ENCODE measurements at regions not wholly inside any gene's neighbourhood (a gene's known extent, or its start where the extent isn't known, plus 50 kb on each side); places are given as distances from the start of the nearest gene placed in this dataset.

DNA sequence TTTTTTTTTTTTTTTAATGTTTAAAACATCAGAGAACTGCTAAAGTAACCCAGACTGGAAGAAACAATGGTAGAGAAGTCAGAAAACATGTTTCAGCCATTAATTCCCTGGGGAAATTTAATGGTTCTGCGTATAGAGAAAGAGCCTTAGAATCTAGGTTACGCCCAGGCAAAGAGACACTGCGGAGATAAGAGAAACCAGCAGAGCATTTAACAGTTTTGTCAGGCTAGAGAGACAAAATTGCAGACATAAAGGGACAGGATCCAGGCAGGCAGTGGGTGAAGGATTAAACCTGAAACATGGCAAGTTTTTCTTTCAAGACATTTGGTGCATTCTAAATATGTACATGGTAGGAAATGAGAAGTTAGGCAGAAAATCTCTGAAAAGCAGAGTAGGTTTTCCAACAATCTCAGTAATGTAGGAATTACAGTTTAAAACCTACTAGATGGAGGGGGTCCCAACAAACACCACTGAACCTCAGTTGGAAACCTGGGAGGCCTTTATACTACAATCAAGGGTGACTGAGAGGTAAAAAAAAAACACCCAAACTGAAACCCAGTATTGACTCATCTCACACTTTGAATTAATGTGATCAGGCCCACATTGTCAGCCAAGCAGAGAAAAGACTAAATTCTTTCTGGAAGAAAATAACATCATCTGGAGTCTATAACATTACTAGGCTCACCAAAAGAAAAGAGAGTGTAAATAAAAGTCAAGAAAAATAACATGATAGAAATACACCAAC is 254.2 kb upstream of the NWD2 start:
- ATAC-seq (ENCODE audit: insufficient read depth, low read depth) = no peak
- no peak overlapping the region for H2AFZ ChIP-seq (ENCODE audit: low read depth, low read length)

DNA sequence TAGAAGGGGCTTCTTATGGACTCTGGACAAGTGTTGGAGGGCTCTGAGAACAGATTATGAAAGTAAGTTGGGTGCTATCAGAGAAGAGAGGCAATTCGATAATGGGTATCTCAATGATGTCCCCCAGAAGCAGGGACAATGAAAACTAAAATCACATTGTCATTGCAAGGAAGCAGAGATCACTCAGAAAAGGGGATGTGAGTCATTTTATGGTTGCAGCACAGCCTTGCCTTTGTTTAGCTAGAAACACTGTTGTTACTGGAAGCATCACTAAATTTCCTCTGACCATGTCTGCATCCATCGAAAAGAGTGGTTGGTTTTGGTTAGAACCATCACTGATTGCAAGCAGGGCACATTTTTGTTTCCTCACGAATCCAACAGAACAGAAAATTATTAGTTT is 246.8 kb upstream of the NWD2 start:
- Histone ChIP-seq H3K79me2 (ENCODE audit: insufficient read depth, low read length) (no peaks in the 10 kb centered on the region), H2AFZ (ENCODE audit: low read depth, low read length) (no peak overlapping the region), H3K27me3 (ENCODE audit: insufficient read depth, low read length, poor library complexity) (no peaks in the 10 kb centered on the region), H3K4me3 (ENCODE audit: low read depth in 1 of 2, low read length in 2 of 2) (no peak overlapping the region), H3K4me2 (ENCODE audit: insufficient read depth, low read length) (no peak overlapping the region), H3K27ac (ENCODE audit: low read length) (no peak overlapping the region), H3K4me1 (ENCODE audit: insufficient read depth, low read length) (no peaks in the 10 kb centered on the region), H4K20me1 (ENCODE audit: insufficient read depth, low read length) (no peaks in the 10 kb centered on the region), H3K9ac (ENCODE audit: low read depth, low read length) (no peak overlapping the region), H3K36me3 (ENCODE audit: insufficient read depth, low read length) (no peaks in the 10 kb centered on the region), H3K9me3 (ENCODE audit: insufficient read depth, low read length, severe bottlenecking) (no peaks in the 10 kb centered on the region)
- ATAC-seq (ENCODE audit: insufficient read depth, low read depth) (no peak), DNase-seq (no peak)
- no peak for TF ChIP-seq EZH2 (IDR thresholded peaks at IDR 0.05; ENCODE audit: borderline replicate concordance, low read depth, low read length, severe bottlenecking)
- TF ChIP-seq, protein P1, sequence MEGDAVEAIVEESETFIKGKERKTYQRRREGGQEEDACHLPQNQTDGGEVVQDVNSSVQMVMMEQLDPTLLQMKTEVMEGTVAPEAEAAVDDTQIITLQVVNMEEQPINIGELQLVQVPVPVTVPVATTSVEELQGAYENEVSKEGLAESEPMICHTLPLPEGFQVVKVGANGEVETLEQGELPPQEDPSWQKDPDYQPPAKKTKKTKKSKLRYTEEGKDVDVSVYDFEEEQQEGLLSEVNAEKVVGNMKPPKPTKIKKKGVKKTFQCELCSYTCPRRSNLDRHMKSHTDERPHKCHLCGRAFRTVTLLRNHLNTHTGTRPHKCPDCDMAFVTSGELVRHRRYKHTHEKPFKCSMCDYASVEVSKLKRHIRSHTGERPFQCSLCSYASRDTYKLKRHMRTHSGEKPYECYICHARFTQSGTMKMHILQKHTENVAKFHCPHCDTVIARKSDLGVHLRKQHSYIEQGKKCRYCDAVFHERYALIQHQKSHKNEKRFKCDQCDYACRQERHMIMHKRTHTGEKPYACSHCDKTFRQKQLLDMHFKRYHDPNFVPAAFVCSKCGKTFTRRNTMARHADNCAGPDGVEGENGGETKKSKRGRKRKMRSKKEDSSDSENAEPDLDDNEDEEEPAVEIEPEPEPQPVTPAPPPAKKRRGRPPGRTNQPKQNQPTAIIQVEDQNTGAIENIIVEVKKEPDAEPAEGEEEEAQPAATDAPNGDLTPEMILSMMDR (IDR thresholded peaks at IDR 0.05; ENCODE audit: borderline replicate concordance, extremely low read depth, low read length, poor library complexity, severe bottlenecking) = no peak

More for the DNA sequence above, 254.2 kb upstream of the NWD2 start:
- H3K79me2 ChIP-seq (ENCODE audit: insufficient read depth, low read length) = no peaks in the 10 kb centered on the region
- no peaks in the 10 kb centered on the region for H3K36me3 ChIP-seq (ENCODE audit: insufficient read depth, low read length)
- H4K20me1 ChIP-seq (ENCODE audit: insufficient read depth, low read length) = no peaks in the 10 kb centered on the region
- no peak for DNase-seq
- H3K9me3 ChIP-seq (ENCODE audit: insufficient read depth, low read length, severe bottlenecking) = no peaks in the 10 kb centered on the region
- H3K4me2 ChIP-seq (ENCODE audit: insufficient read depth, low read length) = no peak overlapping the region
- no peak overlapping the region for H3K4me3 ChIP-seq (ENCODE audit: low read depth in 1 of 2, low read length in 2 of 2)
- TF ChIP-seq, protein P1 (IDR thresholded peaks at IDR 0.05; ENCODE audit: borderline replicate concordance, extremely low read depth, low read length, poor library complexity, severe bottlenecking) = no peak
- no peak for TF ChIP-seq EZH2 (IDR thresholded peaks at IDR 0.05; ENCODE audit: borderline replicate concordance, low read depth, low read length, severe bottlenecking)
- H3K27me3 ChIP-seq (ENCODE audit: insufficient read depth, low read length, poor library complexity) = no peaks in the 10 kb centered on the region
- H3K9ac ChIP-seq (ENCODE audit: low read depth, low read length) = no peak overlapping the region
- no peak overlapping the region for H3K27ac ChIP-seq (ENCODE audit: low read length)
- no peaks in the 10 kb centered on the region for H3K4me1 ChIP-seq (ENCODE audit: insufficient read depth, low read length)

DNA sequence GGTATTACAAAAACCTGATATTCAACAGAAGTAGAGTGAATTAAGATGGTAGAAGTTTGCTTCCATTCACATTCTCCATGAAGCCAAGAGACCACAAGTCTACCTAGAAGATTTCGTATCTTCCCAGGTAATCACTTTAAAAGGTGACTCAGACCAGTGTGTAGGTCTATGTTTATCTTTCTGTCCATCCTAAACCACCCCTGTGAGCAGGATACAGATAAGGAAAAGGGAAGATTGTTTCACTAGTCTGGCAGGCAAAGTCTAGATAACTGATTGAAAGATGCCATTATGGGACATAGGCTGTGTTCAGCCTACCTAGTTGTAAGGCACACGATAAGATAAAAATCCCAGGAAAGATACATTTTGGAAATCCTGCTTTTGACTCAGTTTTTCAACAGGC is 244.3 kb upstream of the NWD2 start:
- no peak overlapping the region for H3K27ac ChIP-seq (ENCODE audit: low read length)
- no peaks in the 10 kb centered on the region for H4K20me1 ChIP-seq (ENCODE audit: insufficient read depth, low read length)
- H3K36me3 ChIP-seq (ENCODE audit: insufficient read depth, low read length) = no peaks in the 10 kb centered on the region
- no peaks in the 10 kb centered on the region for H3K27me3 ChIP-seq (ENCODE audit: insufficient read depth, low read length, poor library complexity)
- TF ChIP-seq EZH2 (IDR thresholded peaks at IDR 0.05; ENCODE audit: borderline replicate concordance, low read depth, low read length, severe bottlenecking) = no peak
- TF ChIP-seq, protein P1 (IDR thresholded peaks at IDR 0.05; ENCODE audit: borderline replicate concordance, extremely low read depth, low read length, poor library complexity, severe bottlenecking) = no peak
- no peak for DNase-seq
- no peaks in the 10 kb centered on the region for H3K9me3 ChIP-seq (ENCODE audit: insufficient read depth, low read length, severe bottlenecking)
- H2AFZ ChIP-seq (ENCODE audit: low read depth, low read length) = no peak overlapping the region
- H3K4me3 ChIP-seq (ENCODE audit: low read depth in 1 of 2, low read length in 2 of 2) = no peak overlapping the region
- no peaks in the 10 kb centered on the region for H3K79me2 ChIP-seq (ENCODE audit: insufficient read depth, low read length)
- no peaks in the 10 kb centered on the region for H3K4me1 ChIP-seq (ENCODE audit: insufficient read depth, low read length)
- no peak for ATAC-seq (ENCODE audit: insufficient read depth, low read depth)
- H3K4me2 ChIP-seq (ENCODE audit: insufficient read depth, low read length) = no peak overlapping the region
- no peak overlapping the region for H3K9ac ChIP-seq (ENCODE audit: low read depth, low read length)
